Loucy (cell line): ENCODE measurements at regions not wholly inside any gene's neighbourhood (a gene's known extent, or its start where the extent isn't known, plus 50 kb on each side); places are given as distances from the start of the nearest gene placed in this dataset.

ENCODE experiments used
- EZH2phosphoT487 ChIP-seq: fragments of 200-600 bp; IDR thresholded peaks from 2 replicates; pipeline ENCODE4 v1.6.1; 2018; ENCODE audit warnings: antibody characterized with exemption, mild to moderate bottlenecking, moderate library complexity, borderline replicate concordance
- TF ChIP-seq, protein P1 (sequence below): fragments of 200-600 bp; sonication (generic); conservative IDR thresholded peaks from 2 replicates; pipeline ENCODE4 v1.5.1; 2014; ENCODE audit warnings: mild to moderate bottlenecking, antibody characterized with exemption, low read length

DNA sequence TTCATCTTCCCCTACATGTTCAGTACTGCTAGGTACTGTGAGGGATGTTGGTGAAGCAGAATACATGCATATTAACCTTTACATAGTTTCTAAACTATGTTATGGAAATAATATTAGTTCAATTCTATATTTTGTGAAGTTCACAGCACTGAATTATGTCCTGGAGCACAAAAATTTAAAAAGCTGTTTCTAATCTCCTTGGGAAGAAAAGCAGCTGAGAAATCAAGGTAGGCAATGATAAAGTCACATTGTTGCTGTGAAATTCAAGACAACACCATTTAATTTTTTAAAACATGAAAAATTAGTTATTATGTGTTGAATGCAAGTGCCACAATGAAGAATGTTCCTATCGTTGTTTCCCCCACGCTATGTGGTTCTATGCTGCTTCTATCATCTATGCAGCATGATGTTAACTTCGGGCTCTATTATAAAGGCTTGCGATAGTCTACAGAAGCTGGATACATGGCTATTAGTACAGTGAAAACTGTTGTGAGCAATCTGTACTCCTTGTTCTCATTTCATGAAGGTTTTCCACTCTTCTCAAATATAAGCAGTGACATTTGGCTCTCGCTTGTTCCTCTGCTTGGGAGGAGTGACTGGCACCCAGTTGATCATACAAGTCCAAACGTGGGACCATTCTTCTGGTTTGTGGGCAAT lies 164.3 kb downstream of the AASDHPPT start:
- TF ChIP-seq, protein P1, sequence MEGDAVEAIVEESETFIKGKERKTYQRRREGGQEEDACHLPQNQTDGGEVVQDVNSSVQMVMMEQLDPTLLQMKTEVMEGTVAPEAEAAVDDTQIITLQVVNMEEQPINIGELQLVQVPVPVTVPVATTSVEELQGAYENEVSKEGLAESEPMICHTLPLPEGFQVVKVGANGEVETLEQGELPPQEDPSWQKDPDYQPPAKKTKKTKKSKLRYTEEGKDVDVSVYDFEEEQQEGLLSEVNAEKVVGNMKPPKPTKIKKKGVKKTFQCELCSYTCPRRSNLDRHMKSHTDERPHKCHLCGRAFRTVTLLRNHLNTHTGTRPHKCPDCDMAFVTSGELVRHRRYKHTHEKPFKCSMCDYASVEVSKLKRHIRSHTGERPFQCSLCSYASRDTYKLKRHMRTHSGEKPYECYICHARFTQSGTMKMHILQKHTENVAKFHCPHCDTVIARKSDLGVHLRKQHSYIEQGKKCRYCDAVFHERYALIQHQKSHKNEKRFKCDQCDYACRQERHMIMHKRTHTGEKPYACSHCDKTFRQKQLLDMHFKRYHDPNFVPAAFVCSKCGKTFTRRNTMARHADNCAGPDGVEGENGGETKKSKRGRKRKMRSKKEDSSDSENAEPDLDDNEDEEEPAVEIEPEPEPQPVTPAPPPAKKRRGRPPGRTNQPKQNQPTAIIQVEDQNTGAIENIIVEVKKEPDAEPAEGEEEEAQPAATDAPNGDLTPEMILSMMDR, result no peak
- TF ChIP-seq EZH2phosphoT487, result no peak
